Thyroid gland (tissue), 4 donors: ENCODE measurements at regions not wholly inside any gene's neighbourhood (a gene's known extent, or its start where the extent isn't known, plus 50 kb on each side); places are given as distances from the start of the nearest gene placed in this dataset.

Source experiments
- CTCF ChIP-seq, 6 experiments: fragments of 200-600 bp in 3 of 6; fragments of 450-650 bp in 3 of 6; sonication (generic) in 3 of 6; IDR thresholded peaks; one replicate each; pipeline ENCODE4 v1.5.1; 2016 to 2019; ENCODE audit warnings: antibody characterized with exemption in 6 of 6, mild to moderate bottlenecking in 2 of 6, inconsistent platforms in 1 of 6, moderate library complexity in 1 of 6
- POLR2A ChIP-seq, 2 donors: fragments of 450-650 bp; IDR thresholded peaks; one replicate each; pipeline ENCODE4 v1.6.1; 2017; ENCODE audit warnings: antibody characterized with exemption in 2 of 2, mild to moderate bottlenecking in 2 of 2, moderate library complexity in 1 of 2

GRCh38 chr6:141843178-141843834, 289.4 kb upstream of the GJE1 start:
- TF ChIP-seq CTCF (IDR thresholded peaks at IDR 0.05): no peak
- no peak for TF ChIP-seq POLR2A (IDR thresholded peaks at IDR 0.05)
